PC-9 (cell line): ENCODE measurements at regions not wholly inside any gene's neighbourhood (a gene's known extent, or its start where the extent isn't known, plus 50 kb on each side); places are given as distances from the start of the nearest gene placed in this dataset.

Experiments used
- BruUV-seq: library from RNA; stranded (reverse); fragments of 400-500 nt; replicated peaks from 2 replicates; lab custom pipeline; 2021; lab: Mats Ljungman, UMichigan
- CTCF ChIA-PET: fragments of 300-600 bp; sonication (Branson Sonifier 250); formaldehyde crosslinking; loops from one replicate; lab custom pipeline; 2022; ENCODE audit warnings: antibody characterized with exemption; lab: Charles Lee
- POLR2A ChIA-PET: fragments of 300-600 bp; sonication (Branson Sonifier 250); formaldehyde crosslinking; loops from one replicate; lab custom pipeline; 2022; ENCODE audit warnings: antibody characterized with exemption; ENCODE audit not compliant: unreplicated experiment; lab: Charles Lee
- DNase-seq, 2 experiments: peaks; one replicate each; pipeline versions ENCODE4 v3.0.0 to v3.0.0-alpha.2; 2015 to 2022; ENCODE audit warnings: mixed read lengths in 1 of 2
- H2AFZ ChIP-seq: fragments of 200-600 bp; sonication (generic); 2 replicates; pipeline ENCODE4 v1.8.1; 2017; ENCODE audit warnings: antibody characterized with exemption
- H3F3A ChIP-seq: fragments of 200-600 bp; sonication (generic); 2 replicates; pipeline ENCODE4 v1.8.1; 2017; ENCODE audit warnings: antibody characterized with exemption, mild to moderate bottlenecking, low read depth; ENCODE audit not compliant: insufficient read depth
- H3K27ac ChIP-seq: fragments of 200-600 bp; sonication (generic); 2 replicates; pipeline ENCODE4 v1.6.1; 2016; ENCODE audit warnings: mixed run types
- H3K27me3 ChIP-seq: fragments of 200-600 bp; sonication (generic); 2 replicates; pipeline ENCODE4 v1.6.1; 2016; ENCODE audit warnings: low read depth, mixed run types; ENCODE audit not compliant: insufficient read depth
- H3K36me3 ChIP-seq: fragments of 200-600 bp; sonication (generic); 2 replicates; pipeline ENCODE4 v1.6.1; 2016; ENCODE audit warnings: low read depth, mixed run types
- H3K4me1 ChIP-seq: fragments of 200-600 bp; sonication (generic); replicated peaks from 2 replicates; pipeline ENCODE4 v1.6.1; 2016; ENCODE audit warnings: mixed run types; ENCODE audit not compliant: insufficient read depth
- H3K4me2 ChIP-seq: fragments of 200-600 bp; sonication (generic); 2 replicates; pipeline ENCODE4 v1.6.1; 2017; ENCODE audit warnings: mixed run types
- H3K4me3 ChIP-seq: fragments of 200-600 bp; sonication (generic); 2 replicates; pipeline ENCODE4 v1.6.1; 2016; ENCODE audit warnings: mixed run types
- H3K79me2 ChIP-seq: fragments of 200-600 bp; sonication (generic); 2 replicates; pipeline ENCODE4 v1.6.1; 2017; ENCODE audit warnings: low read depth, mixed run types
- H3K9me2 ChIP-seq: fragments of 200-600 bp; sonication (generic); 2 replicates; pipeline ENCODE4 v1.8.1; 2017; ENCODE audit warnings: mild to moderate bottlenecking; ENCODE audit not compliant: insufficient read depth
- H3K9me3 ChIP-seq: fragments of 200-600 bp; sonication (generic); 2 replicates; pipeline ENCODE4 v1.8.1; 2016; ENCODE audit warnings: low read depth; ENCODE audit not compliant: insufficient read depth
- H4K20me1 ChIP-seq: fragments of 200-600 bp; sonication (generic); 2 replicates; pipeline ENCODE4 v1.8.1; 2017; ENCODE audit not compliant: insufficient read depth
- CTCF ChIP-seq: fragments of 200-600 bp; sonication (generic); conservative IDR thresholded peaks from 2 replicates; pipeline ENCODE4 v1.6.1; 2017; ENCODE audit warnings: mixed run types, antibody characterized with exemption, mild to moderate bottlenecking, moderate library complexity
- EZH2 ChIP-seq: fragments of 200-600 bp; sonication (generic); IDR thresholded peaks from 2 replicates; pipeline ENCODE4 v1.8.0; 2017; ENCODE audit warnings: antibody characterized with exemption, low read depth
- intact Hi-C: fragments of 100-400 bp; cut with micrococcal nuclease; formaldehyde crosslinking; loops from one replicate; pipeline ENCODE4 v1.10.0; 2022; ENCODE audit not compliant: unreplicated experiment

GRCh38 chr6:81906041-81906440 is 153.6 kb upstream of the TENT5A start:
- H3K27me3 ChIP-seq = no peaks in the 10 kb centered on the region
- intact Hi-C loops = no loop called here
- H3K79me2 ChIP-seq = no peaks in the 10 kb centered on the region
- DNase-seq = no peak
- no peaks in the 10 kb centered on the region for H3K9me3 ChIP-seq
- H3K4me3 ChIP-seq = no peak overlapping the region
- no peaks in the 10 kb centered on the region for H3K4me1 ChIP-seq
- H3K4me2 ChIP-seq = no peak overlapping the region
- POLR2A ChIA-PET = no interaction called here
- CTCF ChIA-PET = no interaction called here
- BruUV-seq = no TSS peak
- TF ChIP-seq CTCF (no peak), EZH2 (no peak)
- no peak overlapping the region for H3K27ac ChIP-seq
- H3F3A ChIP-seq = no peaks in the 10 kb centered on the region
- no peaks in the 10 kb centered on the region for H3K36me3 ChIP-seq
- H3K9me2 ChIP-seq = no peaks in the 10 kb centered on the region
- no peak overlapping the region for H2AFZ ChIP-seq
- H4K20me1 ChIP-seq = no peaks in the 10 kb centered on the region

GRCh38 chr6:81901551-81901966 is 149.1 kb upstream of the TENT5A start:
- no peak overlapping the region for H3K27ac ChIP-seq
- ChIA-PET POLR2A (no interaction called here), CTCF (no interaction called here)
- no peak overlapping the region for H3K4me2 ChIP-seq
- H3K36me3 ChIP-seq = no peaks in the 10 kb centered on the region
- H3K9me2 ChIP-seq = no peaks in the 10 kb centered on the region
- no peaks in the 10 kb centered on the region for H3K9me3 ChIP-seq
- no peak overlapping the region for H2AFZ ChIP-seq
- H3K4me1 ChIP-seq = peaks cover 6% of the 10 kb centered on the region
- no TSS peak for BruUV-seq
- H3F3A ChIP-seq = peaks cover under 1% of the 10 kb centered on the region; the same call in 1 of the 2 replicates
- no peak overlapping the region for H3K4me3 ChIP-seq
- no peaks in the 10 kb centered on the region for H3K27me3 ChIP-seq
- TF ChIP-seq CTCF (no peak), EZH2 (no peak)
- no peaks in the 10 kb centered on the region for H4K20me1 ChIP-seq
- intact Hi-C loops = no loop called here
- no peaks in the 10 kb centered on the region for H3K79me2 ChIP-seq
- DNase-seq = no peak

DNA sequence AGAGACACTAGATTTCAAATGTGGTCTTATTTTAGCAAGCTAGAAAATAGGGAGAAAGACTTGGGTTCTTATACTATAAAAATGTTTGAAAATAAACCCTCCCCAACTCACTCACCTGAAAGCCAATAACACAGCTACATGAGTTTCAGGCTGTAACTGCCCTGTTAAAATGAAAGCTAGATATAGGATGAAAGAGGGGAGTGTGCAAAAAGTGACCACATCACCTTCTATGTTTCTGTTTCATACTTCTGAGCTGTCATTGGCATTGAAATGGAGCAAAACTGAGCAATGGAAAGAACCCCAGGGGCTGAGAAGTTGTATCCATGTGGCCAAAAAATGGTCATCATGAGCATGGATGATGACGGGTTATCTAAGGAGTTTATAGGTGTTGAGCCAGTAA is 148.1 kb upstream of the TENT5A start:
- ChIA-PET POLR2A (no interaction called here), CTCF (no interaction called here)
- no peaks in the 10 kb centered on the region for H3K27me3 ChIP-seq
- no peaks in the 10 kb centered on the region for H3K36me3 ChIP-seq
- no peaks in the 10 kb centered on the region for H3K9me3 ChIP-seq
- DNase-seq = no peak
- H3K9me2 ChIP-seq = no peaks in the 10 kb centered on the region
- BruUV-seq = no TSS peak
- H3F3A ChIP-seq = peaks cover 10% of the 10 kb centered on the region; the same call in 1 of the 2 replicates
- no peak for TF ChIP-seq EZH2
- TF ChIP-seq CTCF = no peak
- no peaks in the 10 kb centered on the region for H3K79me2 ChIP-seq
- H3K27ac ChIP-seq = no peak overlapping the region
- no peaks in the 10 kb centered on the region for H4K20me1 ChIP-seq
- no peak overlapping the region for H3K4me2 ChIP-seq
- H2AFZ ChIP-seq = no peak overlapping the region
- intact Hi-C loops = no loop called here
- no peak overlapping the region for H3K4me3 ChIP-seq
- peaks cover 15% of the 10 kb centered on the region for H3K4me1 ChIP-seq
